ENCODE measurements at regions not wholly inside any gene's neighbourhood (a gene's known extent, or its start where the extent isn't known, plus 50 kb on each side); places are given as distances from the start of the nearest gene placed in this dataset.

- no peak for DNase-seq
Measured at GRCh38 chr11:109814824-109815223, 278.4 kb upstream of the ZC3H12C start.

GRCh38 chr11:109815500-109816150 is 277.6 kb upstream of the ZC3H12C start:
- no peak for DNase-seq

GRCh38 chr11:109818290-109818689 is 274.9 kb upstream of the ZC3H12C start:
- DNase-seq: no peak

- no peak for DNase-seq
Measured at GRCh38 chr11:109819410-109819809, 273.8 kb upstream of the ZC3H12C start.

GRCh38 chr11:109821511-109821910 is 271.7 kb upstream of the ZC3H12C start:
- no peak for DNase-seq

GRCh38 chr11:109822436-109823102 is 270.6 kb upstream of the ZC3H12C start:
- no peak for DNase-seq

GRCh38 chr11:109828387-109828786 is 264.8 kb upstream of the ZC3H12C start:
- DNase-seq: no peak

- no peak for DNase-seq
Measured at GRCh38 chr11:109838026-109838425, 255.2 kb upstream of the ZC3H12C start.

- no peak for DNase-seq
Measured at GRCh38 chr11:109845437-109845836, 247.8 kb upstream of the ZC3H12C start.

GRCh38 chr11:109847621-109848020 is 245.6 kb upstream of the ZC3H12C start:
- no peak for DNase-seq

- DNase-seq: no peak
Measured at GRCh38 chr11:109849051-109849450, 244.1 kb upstream of the ZC3H12C start.

- DNase-seq: no peak
Measured at GRCh38 chr11:109849946-109850345, 243.2 kb upstream of the ZC3H12C start.

GRCh38 chr11:109851780-109852390 is 241.3 kb upstream of the ZC3H12C start:
- DNase-seq: no peak

GRCh38 chr11:109853156-109853776 is 239.9 kb upstream of the ZC3H12C start:
- no peak for DNase-seq

GRCh38 chr11:109854731-109855130 is 238.5 kb upstream of the ZC3H12C start:
- DNase-seq: no peak

GRCh38 chr11:109856928-109857327 is 236.3 kb upstream of the ZC3H12C start:
- no peak for DNase-seq

GRCh38 chr11:109857637-109858036 is 235.6 kb upstream of the ZC3H12C start:
- DNase-seq: no peak

- no peak for DNase-seq
Measured at GRCh38 chr11:109858152-109858551, 235.0 kb upstream of the ZC3H12C start.

- DNase-seq: no peak
Measured at GRCh38 chr11:109859045-109859724, 234.0 kb upstream of the ZC3H12C start.

- DNase-seq: no peak
Measured at GRCh38 chr11:109862835-109863234, 230.4 kb upstream of the ZC3H12C start.

GRCh38 chr11:109864151-109864661 is 229.0 kb upstream of the ZC3H12C start:
- DNase-seq: no peak

- no peak for DNase-seq
Measured at GRCh38 chr11:109864834-109865547, 228.2 kb upstream of the ZC3H12C start.

All from activated CD4-positive, alpha-beta T cell treated with anti-CD3 and anti-CD28 coated beads for 4 hours (primary cell).